ENCODE measurements at regions not wholly inside any gene's neighbourhood (a gene's known extent, or its start where the extent isn't known, plus 50 kb on each side); places are given as distances from the start of the nearest gene placed in this dataset.

- no peak for TF ChIP-seq CREB5 (CRISPR knock-in tag; IDR thresholded peaks at IDR 0.05; ENCODE audit: low read depth)
- no peak for TF ChIP-seq PATZ1 (CRISPR knock-in tag; IDR thresholded peaks at IDR 0.05; ENCODE audit: borderline replicate concordance)
- no peak for TF ChIP-seq ZNF70 (CRISPR knock-in tag; IDR thresholded peaks at IDR 0.05)
- TF ChIP-seq ZFP30 (CRISPR knock-in tag; IDR thresholded peaks at IDR 0.05), result no peak
- TF ChIP-seq RARB (CRISPR knock-in tag; IDR thresholded peaks at IDR 0.05), result no peak
- TF ChIP-seq TOX (CRISPR knock-in tag; IDR thresholded peaks at IDR 0.05; ENCODE audit: borderline replicate concordance), result no peak
- TF ChIP-seq ZNF8 (CRISPR knock-in tag; IDR thresholded peaks at IDR 0.05), result no peak
- no peak for TF ChIP-seq ESRRG (CRISPR knock-in tag; IDR thresholded peaks at IDR 0.05)
- no peak for TF ChIP-seq ARNTL (CRISPR knock-in tag; IDR thresholded peaks at IDR 0.05; ENCODE audit: borderline replicate concordance, low read depth)
- no peak for TF ChIP-seq SNAI2 (CRISPR knock-in tag; IDR thresholded peaks at IDR 0.05)
- no peak for TF ChIP-seq ZNF565 (CRISPR knock-in tag; conservative IDR thresholded peaks at IDR 0.05; ENCODE audit: low read depth)
- TF ChIP-seq TSHZ2 (CRISPR knock-in tag; IDR thresholded peaks at IDR 0.05), result no peak
- TF ChIP-seq CSDC2 (CRISPR knock-in tag; IDR thresholded peaks at IDR 0.05), result no peak
Measured at GRCh38 chr1:58032611-58033073, 513.9 kb downstream of the OMA1 start.
